ENCODE measurements at regions not wholly inside any gene's neighbourhood (a gene's known extent, or its start where the extent isn't known, plus 50 kb on each side); places are given as distances from the start of the nearest gene placed in this dataset.

GRCh38 chr2:52117299-52117698, 1085.4 kb upstream of the NRXN1 start:
- no peaks in the 10 kb centered on the region for H3K4me1 ChIP-seq (ENCODE audit: control insufficient read depth, insufficient read depth, low read length)
- ChIA-PET POLR2A (no interaction called here), CTCF (no interaction called here)
- no peaks in the 10 kb centered on the region for H3K36me3 ChIP-seq (ENCODE audit: control insufficient read depth in 2 of 2, insufficient read depth in 1 of 2, low read length in 2 of 2)
- TF ChIP-seq ZNF37A (tag by site-specific recombination; IDR thresholded peaks at IDR 0.05): no peak
- TF ChIP-seq ZNF214 (tag by site-specific recombination; IDR thresholded peaks at IDR 0.05; ENCODE audit: borderline replicate concordance): no peak
- no peak for TF ChIP-seq ZNF645 (tag by site-specific recombination; IDR thresholded peaks at IDR 0.05)
- no peak for TF ChIP-seq GLIS1 (tag by site-specific recombination; IDR thresholded peaks at IDR 0.05)
- TF ChIP-seq INSM2 (tag by site-specific recombination; IDR thresholded peaks at IDR 0.05): no peak
- no peak for TF ChIP-seq ZNF324 (tag by site-specific recombination; IDR thresholded peaks at IDR 0.05)
- no peaks in the 10 kb centered on the region for H3K9me3 ChIP-seq (ENCODE audit: control insufficient read depth, insufficient read depth, low read depth, low read length)
- no peak overlapping the region for H3K4me3 ChIP-seq (ENCODE audit: low read depth, low read length)
- no peak overlapping the region for H3K27ac ChIP-seq (ENCODE audit: extremely low read depth, low read depth, low read length)

GRCh38 chr2:52115750-52116149, 1083.8 kb upstream of the NRXN1 start:
- Histone ChIP-seq H3K27ac (ENCODE audit: extremely low read depth, low read depth, low read length) (no peak overlapping the region), H3K4me3 (ENCODE audit: low read depth, low read length) (no peak overlapping the region), H3K9me3 (ENCODE audit: control insufficient read depth, insufficient read depth, low read depth, low read length) (no peaks in the 10 kb centered on the region), H3K4me1 (ENCODE audit: control insufficient read depth, insufficient read depth, low read length) (no peaks in the 10 kb centered on the region), H3K36me3 (ENCODE audit: control insufficient read depth in 2 of 2, insufficient read depth in 1 of 2, low read length in 2 of 2) (no peaks in the 10 kb centered on the region)
- ChIA-PET CTCF (no interaction called here), POLR2A (no interaction called here)
- TF ChIP-seq ZBTB44 (tag by site-specific recombination; IDR thresholded peaks at IDR 0.05) (no peak), KLF8 (tag by site-specific recombination; IDR thresholded peaks at IDR 0.05) (no peak), ZNF626 (tag by site-specific recombination; IDR thresholded peaks at IDR 0.05) (no peak), ZNF645 (tag by site-specific recombination; IDR thresholded peaks at IDR 0.05) (no peak), ZNF19 (tag by site-specific recombination; IDR thresholded peaks at IDR 0.05; ENCODE audit: low read depth) (no peak), ZNF37A (tag by site-specific recombination; IDR thresholded peaks at IDR 0.05) (no peak), ZNF214 (tag by site-specific recombination; IDR thresholded peaks at IDR 0.05; ENCODE audit: borderline replicate concordance) (no peak), ZNF48 (tag by site-specific recombination; IDR thresholded peaks at IDR 0.05) (no peak), ZNF121 (tag by site-specific recombination; IDR thresholded peaks at IDR 0.05) (no peak), ZNF670 (tag by site-specific recombination; IDR thresholded peaks at IDR 0.05; ENCODE audit: low read depth) (no peak), PRDM2 (tag by site-specific recombination; IDR thresholded peaks at IDR 0.05; ENCODE audit: borderline replicate concordance) (no peak), ZNF488 (tag by site-specific recombination; IDR thresholded peaks at IDR 0.05) (no peak), ATF2 (tag by site-specific recombination; IDR thresholded peaks at IDR 0.05; ENCODE audit: low read depth) (no peak), ZSCAN4 (tag by site-specific recombination; IDR thresholded peaks at IDR 0.05) (no peak)
